ENCODE measurements at regions not wholly inside any gene's neighbourhood (a gene's known extent, or its start where the extent isn't known, plus 50 kb on each side); places are given as distances from the start of the nearest gene placed in this dataset.

DNA sequence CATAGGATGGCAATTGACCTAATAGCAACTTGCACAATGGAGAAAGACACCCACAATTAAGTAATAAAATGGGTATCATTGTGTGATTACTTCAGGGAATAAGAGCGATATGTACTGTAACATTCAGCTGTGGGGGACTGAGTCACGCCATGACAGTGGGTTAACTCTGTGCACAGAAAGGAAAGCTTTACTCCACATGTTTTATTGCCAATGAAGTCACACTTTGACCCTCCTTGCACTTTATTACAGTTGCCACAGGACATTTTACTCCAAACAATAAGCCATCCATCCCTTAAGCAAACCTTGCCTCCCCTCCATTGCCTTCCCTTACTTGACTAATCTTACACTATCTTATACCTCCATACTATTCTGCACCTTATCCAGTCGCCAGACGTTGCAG lies 403.1 kb downstream of the VRK1 start:
- Histone ChIP-seq H3K27me3 (ENCODE audit: control insufficient read depth, insufficient read depth, low read length, poor library complexity, severe bottlenecking) (no peaks in the 10 kb centered on the region), H3K36me3 (ENCODE audit: control insufficient read depth, insufficient read depth, low read length) (no peaks in the 10 kb centered on the region), H3K4me1 (ENCODE audit: control insufficient read depth, insufficient read depth, low read length) (no peaks in the 10 kb centered on the region), H3K9ac (ENCODE audit: extremely low read depth, low read length, poor library complexity, severe bottlenecking) (no peak overlapping the region), H3K9me3 (ENCODE audit: control insufficient read depth, low read length) (no peaks in the 10 kb centered on the region), H3K4me3 (ENCODE audit: low read length) (no peak overlapping the region), H3K27ac (ENCODE audit: low read depth, low read length) (no peak overlapping the region)
- DNase-seq, result no peak
- no peaks in the 10 kb centered on the region for H3K9me3 Mint-ChIP-seq
- H3K27ac Mint-ChIP-seq, result no peak overlapping the region
- H3K4me1 Mint-ChIP-seq, result peaks cover 3% of the 10 kb centered on the region
- H3K27me3 Mint-ChIP-seq (ENCODE audit: insufficient read depth), result no peaks in the 10 kb centered on the region
- TF ChIP-seq, protein P1, sequence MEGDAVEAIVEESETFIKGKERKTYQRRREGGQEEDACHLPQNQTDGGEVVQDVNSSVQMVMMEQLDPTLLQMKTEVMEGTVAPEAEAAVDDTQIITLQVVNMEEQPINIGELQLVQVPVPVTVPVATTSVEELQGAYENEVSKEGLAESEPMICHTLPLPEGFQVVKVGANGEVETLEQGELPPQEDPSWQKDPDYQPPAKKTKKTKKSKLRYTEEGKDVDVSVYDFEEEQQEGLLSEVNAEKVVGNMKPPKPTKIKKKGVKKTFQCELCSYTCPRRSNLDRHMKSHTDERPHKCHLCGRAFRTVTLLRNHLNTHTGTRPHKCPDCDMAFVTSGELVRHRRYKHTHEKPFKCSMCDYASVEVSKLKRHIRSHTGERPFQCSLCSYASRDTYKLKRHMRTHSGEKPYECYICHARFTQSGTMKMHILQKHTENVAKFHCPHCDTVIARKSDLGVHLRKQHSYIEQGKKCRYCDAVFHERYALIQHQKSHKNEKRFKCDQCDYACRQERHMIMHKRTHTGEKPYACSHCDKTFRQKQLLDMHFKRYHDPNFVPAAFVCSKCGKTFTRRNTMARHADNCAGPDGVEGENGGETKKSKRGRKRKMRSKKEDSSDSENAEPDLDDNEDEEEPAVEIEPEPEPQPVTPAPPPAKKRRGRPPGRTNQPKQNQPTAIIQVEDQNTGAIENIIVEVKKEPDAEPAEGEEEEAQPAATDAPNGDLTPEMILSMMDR (conservative IDR thresholded peaks at IDR 0.05), result no peak
- H3K4me3 Mint-ChIP-seq, result no peak overlapping the region
- WGBS, 2 experiments (ENCODE audit: insufficient coverage in 1 of 2, insufficient read length in 1 of 2), result 89 to 90% methylated on average over 3 to 4 of the region's 4 CpGs
- no peaks in the 10 kb centered on the region for H3K36me3 Mint-ChIP-seq (ENCODE audit: low read depth)

DNA sequence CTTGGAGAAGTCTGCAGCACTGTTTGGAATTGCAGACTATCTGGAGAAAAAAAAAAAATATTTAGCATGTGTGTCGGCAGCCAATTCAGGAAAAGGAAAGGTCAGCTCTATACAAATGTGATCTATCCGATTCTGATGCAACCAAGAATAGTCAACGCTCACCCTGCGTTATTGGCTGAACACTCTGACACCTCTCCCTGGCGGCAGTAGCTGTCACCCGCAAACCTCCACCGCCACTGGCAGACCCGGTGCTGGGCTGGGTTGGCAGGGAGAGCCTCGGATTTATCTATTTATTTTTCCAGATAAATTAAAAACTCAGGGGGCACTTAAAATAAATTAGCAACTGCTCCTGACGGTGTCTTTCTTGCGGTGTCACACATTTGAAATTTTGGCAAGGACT lies 409.7 kb downstream of the VRK1 start:
- H3K36me3 Mint-ChIP-seq (ENCODE audit: low read depth), result no peaks in the 10 kb centered on the region
- no peak overlapping the region for H3K27ac Mint-ChIP-seq
- H3K4me3 ChIP-seq (ENCODE audit: low read length), result no peak overlapping the region
- H3K9ac ChIP-seq (ENCODE audit: extremely low read depth, low read length, poor library complexity, severe bottlenecking), result no peak overlapping the region
- H3K27ac ChIP-seq (ENCODE audit: low read depth, low read length), result no peak overlapping the region
- no peak for DNase-seq
- TF ChIP-seq, protein P1 (conservative IDR thresholded peaks at IDR 0.05), result no peak
- no peak overlapping the region for H3K4me3 Mint-ChIP-seq
- H3K4me1 Mint-ChIP-seq, result no peaks in the 10 kb centered on the region
- H3K27me3 Mint-ChIP-seq (ENCODE audit: insufficient read depth), result peaks cover 2% of the 10 kb centered on the region
- no peaks in the 10 kb centered on the region for H3K36me3 ChIP-seq (ENCODE audit: control insufficient read depth, insufficient read depth, low read length)
- WGBS, 2 experiments (ENCODE audit: insufficient coverage in 1 of 2, insufficient read length in 1 of 2), result 92 to 99% methylated on average over 11 of the region's 11 CpGs
- H3K27me3 ChIP-seq (ENCODE audit: control insufficient read depth, insufficient read depth, low read length, poor library complexity, severe bottlenecking), result no peaks in the 10 kb centered on the region
- H3K9me3 ChIP-seq (ENCODE audit: control insufficient read depth, low read length), result no peaks in the 10 kb centered on the region
- no peaks in the 10 kb centered on the region for H3K4me1 ChIP-seq (ENCODE audit: control insufficient read depth, insufficient read depth, low read length)
- no peaks in the 10 kb centered on the region for H3K9me3 Mint-ChIP-seq

DNA sequence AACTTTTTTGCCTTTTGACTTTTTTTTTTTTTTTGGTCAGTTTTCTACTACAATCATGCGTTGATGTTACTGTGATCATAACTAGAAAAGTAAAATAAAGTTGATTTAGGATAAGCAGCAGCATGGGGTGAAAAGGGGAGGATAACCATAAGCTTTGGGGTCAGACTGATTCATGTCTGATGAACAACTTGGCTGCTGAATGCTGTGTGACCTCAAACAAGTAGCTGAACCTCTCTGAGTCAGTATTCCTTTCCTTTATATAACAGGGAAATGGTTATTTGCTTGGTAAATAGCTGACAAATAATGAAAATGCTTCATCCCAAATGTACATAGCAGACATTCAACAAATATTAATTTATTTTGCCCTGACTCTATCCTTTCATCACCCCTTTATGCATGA lies 413.0 kb downstream of the VRK1 start:
- peaks cover 2% of the 10 kb centered on the region for H3K4me1 Mint-ChIP-seq
- H3K27ac ChIP-seq (ENCODE audit: low read depth, low read length), result no peak overlapping the region
- H3K9me3 Mint-ChIP-seq, result no peaks in the 10 kb centered on the region
- WGBS, 2 experiments (ENCODE audit: insufficient coverage in 1 of 2, insufficient read length in 1 of 2), result 94% methylated on average over 1 of the region's 1 CpG; no CpG with 5 or more reads in 1 of the 2 experiments
- no peaks in the 10 kb centered on the region for H3K36me3 ChIP-seq (ENCODE audit: control insufficient read depth, insufficient read depth, low read length)
- DNase-seq, result no peak
- no peak overlapping the region for H3K27ac Mint-ChIP-seq
- H3K4me1 ChIP-seq (ENCODE audit: control insufficient read depth, insufficient read depth, low read length), result no peaks in the 10 kb centered on the region
- peaks cover 11% of the 10 kb centered on the region for H3K27me3 ChIP-seq (ENCODE audit: control insufficient read depth, insufficient read depth, low read length, poor library complexity, severe bottlenecking)
- H3K4me3 Mint-ChIP-seq, result no peak overlapping the region
- no peaks in the 10 kb centered on the region for H3K36me3 Mint-ChIP-seq (ENCODE audit: low read depth)
- no peak overlapping the region for H3K4me3 ChIP-seq (ENCODE audit: low read length)
- TF ChIP-seq, protein P1 (conservative IDR thresholded peaks at IDR 0.05), result no peak
- H3K9me3 ChIP-seq (ENCODE audit: control insufficient read depth, low read length), result no peaks in the 10 kb centered on the region
- H3K27me3 Mint-ChIP-seq (ENCODE audit: insufficient read depth), result peaks cover 2% of the 10 kb centered on the region
- H3K9ac ChIP-seq (ENCODE audit: extremely low read depth, low read length, poor library complexity, severe bottlenecking), result no peak overlapping the region

All from endodermal cell (in vitro differentiated cells).